Activated CD8-positive, alpha-beta memory T cell treated with anti-CD3 and anti-CD28 coated beads for 4 hours (primary cell): ENCODE measurements at regions not wholly inside any gene's neighbourhood (a gene's known extent, or its start where the extent isn't known, plus 50 kb on each side); places are given as distances from the start of the nearest gene placed in this dataset.
"Not testable (repeated sequence)": the region's sequence is repeated elsewhere in the genome, so short reads cannot be mapped to it uniquely, and the experiment has no call there.

Source experiments
- DNase-seq, 2 donors: peaks; one replicate each; pipeline ENCODE4 v3.0.0-alpha.2; 2020; ENCODE audit warnings: low read depth in 2 of 2

GRCh38 chr15:59896663-59897074 lies 107.4 kb upstream of the FOXB1 start:
- DNase-seq, result no peak

GRCh38 chr15:59894835-59895234 lies 109.3 kb upstream of the FOXB1 start:
- no peak for DNase-seq

GRCh38 chr15:59892985-59893384 lies 111.1 kb upstream of the FOXB1 start:
- DNase-seq, result no peak

GRCh38 chr15:59887870-59888269 lies 116.2 kb upstream of the FOXB1 start:
- DNase-seq, result not testable (repeated sequence)

GRCh38 chr15:59887211-59887610 lies 116.9 kb upstream of the FOXB1 start:
- no peak for DNase-seq

GRCh38 chr15:59886441-59886840 lies 117.7 kb upstream of the FOXB1 start:
- no peak for DNase-seq

GRCh38 chr15:59885832-59886231 lies 118.3 kb upstream of the FOXB1 start:
- no peak for DNase-seq

- no peak for DNase-seq
Observed at GRCh38 chr15:59879506-59880265, 124.4 kb upstream of the FOXB1 start.

GRCh38 chr15:59876140-59876539 lies 128.0 kb upstream of the FOXB1 start:
- DNase-seq, result no peak

- no peak for DNase-seq
Observed at GRCh38 chr15:59873644-59874272, 130.4 kb upstream of the FOXB1 start.

GRCh38 chr15:59867086-59867855 lies 136.8 kb upstream of the FOXB1 start:
- no peak for DNase-seq

- DNase-seq, result no peak
Observed at GRCh38 chr15:59866642-59867041, 137.5 kb upstream of the FOXB1 start.

GRCh38 chr15:59862191-59863155 lies 141.6 kb upstream of the FOXB1 start:
- no peak for DNase-seq

GRCh38 chr15:59847968-59848367 lies 156.1 kb upstream of the FOXB1 start:
- no peak for DNase-seq

- no peak for DNase-seq
Observed at GRCh38 chr15:59845942-59846499, 156.9 kb upstream of the BNIP2 start.

GRCh38 chr15:59843609-59844008 lies 154.5 kb upstream of the BNIP2 start:
- no peak for DNase-seq

GRCh38 chr15:59841036-59841435 lies 151.9 kb upstream of the BNIP2 start:
- DNase-seq, result no peak

GRCh38 chr15:59839906-59840305 lies 150.8 kb upstream of the BNIP2 start:
- DNase-seq, result no peak

- DNase-seq, result no peak
Observed at GRCh38 chr15:59838900-59839299, 149.8 kb upstream of the BNIP2 start.

- no peak for DNase-seq
Observed at GRCh38 chr15:59835776-59836175, 146.7 kb upstream of the BNIP2 start.

- no peak for DNase-seq
Observed at GRCh38 chr15:59834528-59834927, 145.4 kb upstream of the BNIP2 start.
